HUES48 (cell line): ENCODE measurements at regions not wholly inside any gene's neighbourhood (a gene's known extent, or its start where the extent isn't known, plus 50 kb on each side); places are given as distances from the start of the nearest gene placed in this dataset.

ENCODE experiments used
- H3K27ac ChIP-seq: one replicate; pipeline ENCODE4 v1.7.0; 2013; ENCODE audit warnings: low read depth, low read length, inconsistent platforms
- H3K27me3 ChIP-seq: 2 replicates; pipeline ENCODE4 v1.6.1; 2013; ENCODE audit warnings: mild to moderate bottlenecking, low read length; ENCODE audit not compliant: control insufficient read depth, insufficient read depth
- H3K36me3 ChIP-seq: 2 replicates; pipeline ENCODE4 v1.6.1; 2013; ENCODE audit warnings: low read length; ENCODE audit not compliant: control insufficient read depth, insufficient read depth
- H3K4me1 ChIP-seq: 2 replicates; pipeline ENCODE4 v1.6.1; 2013; ENCODE audit warnings: mild to moderate bottlenecking, low read length; ENCODE audit not compliant: control insufficient read depth, insufficient read depth
- H3K4me3 ChIP-seq: 2 replicates; pipeline ENCODE4 v1.5.1; 2013; ENCODE audit warnings: mild to moderate bottlenecking, low read depth, low read length
- H3K9ac ChIP-seq: 2 replicates; pipeline ENCODE4 v1.6.1; 2013; ENCODE audit warnings: mild to moderate bottlenecking, low read depth, low read length, moderate library complexity
- H3K9me3 ChIP-seq: 2 replicates; pipeline ENCODE4 v1.6.1; 2013; ENCODE audit warnings: low read length; ENCODE audit not compliant: control insufficient read depth, insufficient read depth

GRCh38 chr1:209439828-209440227, 143.7 kb upstream of the CAMK1G start:
- no peaks in the 10 kb centered on the region for H3K27me3 ChIP-seq

GRCh38 chr1:209443361-209443931, 140.1 kb upstream of the CAMK1G start:
- Histone ChIP-seq H3K36me3 (no peaks in the 10 kb centered on the region), H3K4me3 (no peak overlapping the region), H3K27me3 (no peaks in the 10 kb centered on the region), H3K4me1 (peaks cover 7% of the 10 kb centered on the region), H3K9ac (no peak overlapping the region), H3K27ac (no peak overlapping the region), H3K9me3 (no peaks in the 10 kb centered on the region)

More at GRCh38 chr1:209439828-209440227, 143.7 kb upstream of the CAMK1G start:
- Histone ChIP-seq H3K4me3 (no peak overlapping the region), H3K9ac (no peak overlapping the region), H3K27ac (no peak overlapping the region), H3K4me1 (peaks cover 6% of the 10 kb centered on the region), H3K36me3 (no peaks in the 10 kb centered on the region), H3K9me3 (no peaks in the 10 kb centered on the region)

GRCh38 chr1:209443975-209444651, 139.4 kb upstream of the CAMK1G start:
- Histone ChIP-seq H3K4me3 (no peak overlapping the region), H3K9ac (no peak overlapping the region), H3K27me3 (no peaks in the 10 kb centered on the region), H3K27ac (no peak overlapping the region), H3K9me3 (no peaks in the 10 kb centered on the region), H3K36me3 (no peaks in the 10 kb centered on the region), H3K4me1 (peaks cover 9% of the 10 kb centered on the region)

- H3K4me3 ChIP-seq, result no peak overlapping the region
- H3K27me3 ChIP-seq, result no peaks in the 10 kb centered on the region
- peaks cover 9% of the 10 kb centered on the region for H3K4me1 ChIP-seq
- H3K9me3 ChIP-seq, result no peaks in the 10 kb centered on the region
- H3K9ac ChIP-seq, result no peak overlapping the region
- H3K27ac ChIP-seq, result no peak overlapping the region
- H3K36me3 ChIP-seq, result no peaks in the 10 kb centered on the region
These were observed 138.6 kb upstream of the CAMK1G start for GRCh38 chr1:209444961-209445360.

- Histone ChIP-seq H3K9me3 (no peaks in the 10 kb centered on the region), H3K4me1 (peaks cover 9% of the 10 kb centered on the region), H3K36me3 (no peaks in the 10 kb centered on the region), H3K4me3 (no peak overlapping the region), H3K27ac (no peak overlapping the region), H3K27me3 (no peaks in the 10 kb centered on the region), H3K9ac (no peak overlapping the region)
These were observed 137.9 kb upstream of the CAMK1G start for GRCh38 chr1:209445576-209445975.

- no peaks in the 10 kb centered on the region for H3K27me3 ChIP-seq
- H3K9ac ChIP-seq, result no peak overlapping the region
- H3K4me1 ChIP-seq, result peaks cover 9% of the 10 kb centered on the region
- H3K36me3 ChIP-seq, result no peaks in the 10 kb centered on the region
- H3K9me3 ChIP-seq, result no peaks in the 10 kb centered on the region
- no peak overlapping the region for H3K4me3 ChIP-seq
- H3K27ac ChIP-seq, result no peak overlapping the region
These were observed 137.2 kb upstream of the CAMK1G start for GRCh38 chr1:209446356-209446755.

GRCh38 chr1:209454340-209454994, 129.0 kb upstream of the CAMK1G start:
- H3K36me3 ChIP-seq, result peaks cover 32% of the 10 kb centered on the region
- H3K27ac ChIP-seq, result no peak overlapping the region
- no peaks in the 10 kb centered on the region for H3K27me3 ChIP-seq
- no peaks in the 10 kb centered on the region for H3K9me3 ChIP-seq
- no peak overlapping the region for H3K9ac ChIP-seq
- peaks cover 10% of the 10 kb centered on the region; the same call in 1 of the 2 replicates for H3K4me1 ChIP-seq
- no peak overlapping the region for H3K4me3 ChIP-seq

GRCh38 chr1:209455145-209455544, 128.4 kb upstream of the CAMK1G start:
- no peaks in the 10 kb centered on the region for H3K27me3 ChIP-seq
- H3K36me3 ChIP-seq, result peaks cover 32% of the 10 kb centered on the region
- H3K27ac ChIP-seq, result no peak overlapping the region
- H3K4me3 ChIP-seq, result no peak overlapping the region
- H3K9me3 ChIP-seq, result 0 out of 2 replicates have a peak, but pooled peaks cover under 1% of the 10 kb centered on the region
- peaks cover 10% of the 10 kb centered on the region; the same call in 1 of the 2 replicates for H3K4me1 ChIP-seq
- no peak overlapping the region for H3K9ac ChIP-seq

GRCh38 chr1:209455661-209456358, 127.7 kb upstream of the CAMK1G start:
- H3K4me1 ChIP-seq, result peaks cover 10% of the 10 kb centered on the region; the same call in 1 of the 2 replicates
- no peak overlapping the region for H3K27ac ChIP-seq
- H3K4me3 ChIP-seq, result no peak overlapping the region
- peaks cover 7% of the 10 kb centered on the region for H3K9me3 ChIP-seq
- H3K36me3 ChIP-seq, result peaks cover 32% of the 10 kb centered on the region
- H3K27me3 ChIP-seq, result no peaks in the 10 kb centered on the region
- no peak overlapping the region for H3K9ac ChIP-seq

GRCh38 chr1:209456878-209457277, 126.6 kb upstream of the CAMK1G start:
- Histone ChIP-seq H3K9me3 (peaks cover 17% of the 10 kb centered on the region), H3K9ac (no peak overlapping the region), H3K4me3 (no peak overlapping the region)

More at GRCh38 chr1:209456878-209457277, 126.6 kb upstream of the CAMK1G start:
- Histone ChIP-seq H3K36me3 (peaks cover 32% of the 10 kb centered on the region), H3K27ac (no peak overlapping the region), H3K4me1 (peaks cover 10% of the 10 kb centered on the region; the same call in 1 of the 2 replicates), H3K27me3 (no peaks in the 10 kb centered on the region)
